Panc1 (cell line): ENCODE measurements at regions not wholly inside any gene's neighbourhood (a gene's known extent, or its start where the extent isn't known, plus 50 kb on each side); places are given as distances from the start of the nearest gene placed in this dataset.

Source experiments
- ATAC-seq: fragments of 200-7000 bp; cut with Tn5 transposase; 2 replicates; pipeline ENCODE4 v1.9.1; 2020; ENCODE audit warnings: mild to moderate bottlenecking, moderate library complexity
- BruUV-seq: library from RNA; stranded (reverse); fragments of 400-500 nt; replicated peaks from 2 replicates; lab custom pipeline; 2021; lab: Mats Ljungman, UMichigan
- CTCF ChIA-PET: fragments of 300-600 bp; sonication (Branson Sonifier 250); formaldehyde crosslinking; loops from one replicate; lab custom pipeline; 2022; ENCODE audit warnings: antibody characterized with exemption; lab: Charles Lee
- POLR2A ChIA-PET: fragments of 300-600 bp; sonication (Branson Sonifier 250); formaldehyde crosslinking; loops from one replicate; lab custom pipeline; 2022; ENCODE audit warnings: antibody characterized with exemption; lab: Charles Lee
- DNase-seq: peaks from one replicate; pipeline ENCODE4 v3.0.0-alpha.2; 2010; ENCODE audit warnings: low read depth, low spot score
- H3K27ac ChIP-seq: 2 replicates; pipeline ENCODE4 v1.5.1; 2011; ENCODE audit warnings: mild to moderate bottlenecking, low read length, inconsistent platforms
- H3K27me3 ChIP-seq: fragments of 200-500 bp; sonication (Bioruptor generic); 2 replicates; pipeline ENCODE4 v1.6.0; 2014; ENCODE audit warnings: low read length, inconsistent platforms; ENCODE audit not compliant: control insufficient read depth, insufficient read depth
- H3K36me3 ChIP-seq: fragments of 200-500 bp; sonication (Bioruptor generic); 2 replicates; pipeline ENCODE4 v1.5.1; 2014; ENCODE audit warnings: inconsistent platforms, mild to moderate bottlenecking, low read length, moderate library complexity; ENCODE audit not compliant: control insufficient read depth, insufficient read depth
- H3K4me1 ChIP-seq: 2 replicates; pipeline ENCODE4 v1.5.1; 2011; ENCODE audit warnings: inconsistent platforms, mild to moderate bottlenecking, low read length, moderate library complexity; ENCODE audit not compliant: control insufficient read depth, insufficient read depth
- H3K4me3 ChIP-seq, 2 experiments: 2 replicates each; pipeline ENCODE4 v1.5.1; 2011 to 2012; ENCODE audit warnings: low read depth in 2 of 2, low read length in 2 of 2, mild to moderate bottlenecking in 2 of 2, inconsistent platforms in 1 of 2, moderate library complexity in 1 of 2
- H3K9me3 ChIP-seq: fragments of 200-500 bp; sonication (Bioruptor generic); 2 replicates; pipeline ENCODE4 v1.5.1; 2014; ENCODE audit warnings: low read depth, mild to moderate bottlenecking, inconsistent platforms, low read length, moderate library complexity; ENCODE audit not compliant: control insufficient read depth, insufficient read depth
- CTCF ChIP-seq: fragments of 450-650 bp; IDR thresholded peaks from 2 replicates; pipeline ENCODE4 v1.5.1; 2017; ENCODE audit warnings: mild to moderate bottlenecking
- POLR2AphosphoS5 ChIP-seq: IDR thresholded peaks from 2 replicates; pipeline ENCODE4 v1.6.1; 2012; ENCODE audit warnings: mild to moderate bottlenecking, low read depth, low read length, moderate library complexity
- SIN3A ChIP-seq: IDR thresholded peaks from 2 replicates; pipeline ENCODE4 v1.6.1; 2012; ENCODE audit warnings: low read depth, mild to moderate bottlenecking, low read length, moderate library complexity, borderline replicate concordance; ENCODE audit not compliant: insufficient read depth
- TCF7L2 ChIP-seq: IDR thresholded peaks from 2 replicates; pipeline ENCODE4 v1.6.1; 2011; ENCODE audit warnings: mild to moderate bottlenecking, low read depth, low read length, inconsistent platforms
- in situ Hi-C: cut with HindIII; loops from 2 replicates; pipeline ENCODE4 v1.10.0; 2016; ENCODE audit warnings: low sequenced_read_pairs, low pct_unique_long_range_greater_than_20kb
- intact Hi-C: fragments of 100-400 bp; cut with micrococcal nuclease; formaldehyde crosslinking; loops from one replicate; pipeline ENCODE4 v1.10.0; 2022; ENCODE audit not compliant: unreplicated experiment
- TF ChIP-seq, protein P1 (sequence below), 2 experiments: IDR thresholded peaks; 2 replicates each; pipeline ENCODE4 v1.6.1; 2011 to 2012; ENCODE audit warnings: low read depth in 2 of 2, control low read depth in 1 of 2, low read length in 1 of 2, mild to moderate bottlenecking in 1 of 2, moderate library complexity in 1 of 2; ENCODE audit not compliant: insufficient read depth in 1 of 2

- intact Hi-C loops (no loop called here), in situ Hi-C loops (no loop called here)
- Histone ChIP-seq H3K36me3 (no peaks in the 10 kb centered on the region), H3K9me3 (no peaks in the 10 kb centered on the region), H3K4me3 (no peak overlapping the region), H3K27ac (no peak overlapping the region), H3K27me3 (no peaks in the 10 kb centered on the region), H3K4me1 (no peaks in the 10 kb centered on the region; the same call in 1 of the 2 replicates)
- CTCF ChIA-PET, result no interaction called here
- no peak for ATAC-seq
- no peak for DNase-seq
- POLR2A ChIA-PET, result no interaction called here
- no TSS peak for BruUV-seq
- no peak for TF ChIP-seq CTCF
- TF ChIP-seq SIN3A, result no peak
- no peak for TF ChIP-seq TCF7L2
- TF ChIP-seq POLR2AphosphoS5, result no peak
- TF ChIP-seq, protein P1, sequence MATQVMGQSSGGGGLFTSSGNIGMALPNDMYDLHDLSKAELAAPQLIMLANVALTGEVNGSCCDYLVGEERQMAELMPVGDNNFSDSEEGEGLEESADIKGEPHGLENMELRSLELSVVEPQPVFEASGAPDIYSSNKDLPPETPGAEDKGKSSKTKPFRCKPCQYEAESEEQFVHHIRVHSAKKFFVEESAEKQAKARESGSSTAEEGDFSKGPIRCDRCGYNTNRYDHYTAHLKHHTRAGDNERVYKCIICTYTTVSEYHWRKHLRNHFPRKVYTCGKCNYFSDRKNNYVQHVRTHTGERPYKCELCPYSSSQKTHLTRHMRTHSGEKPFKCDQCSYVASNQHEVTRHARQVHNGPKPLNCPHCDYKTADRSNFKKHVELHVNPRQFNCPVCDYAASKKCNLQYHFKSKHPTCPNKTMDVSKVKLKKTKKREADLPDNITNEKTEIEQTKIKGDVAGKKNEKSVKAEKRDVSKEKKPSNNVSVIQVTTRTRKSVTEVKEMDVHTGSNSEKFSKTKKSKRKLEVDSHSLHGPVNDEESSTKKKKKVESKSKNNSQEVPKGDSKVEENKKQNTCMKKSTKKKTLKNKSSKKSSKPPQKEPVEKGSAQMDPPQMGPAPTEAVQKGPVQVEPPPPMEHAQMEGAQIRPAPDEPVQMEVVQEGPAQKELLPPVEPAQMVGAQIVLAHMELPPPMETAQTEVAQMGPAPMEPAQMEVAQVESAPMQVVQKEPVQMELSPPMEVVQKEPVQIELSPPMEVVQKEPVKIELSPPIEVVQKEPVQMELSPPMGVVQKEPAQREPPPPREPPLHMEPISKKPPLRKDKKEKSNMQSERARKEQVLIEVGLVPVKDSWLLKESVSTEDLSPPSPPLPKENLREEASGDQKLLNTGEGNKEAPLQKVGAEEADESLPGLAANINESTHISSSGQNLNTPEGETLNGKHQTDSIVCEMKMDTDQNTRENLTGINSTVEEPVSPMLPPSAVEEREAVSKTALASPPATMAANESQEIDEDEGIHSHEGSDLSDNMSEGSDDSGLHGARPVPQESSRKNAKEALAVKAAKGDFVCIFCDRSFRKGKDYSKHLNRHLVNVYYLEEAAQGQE (IDR thresholded peaks at IDR 0.05; ENCODE audit: insufficient read depth in 1 of 2, low read depth in 2 of 2, low read length in 1 of 2), result no peak
Observed at GRCh38 chr11:101745756-101746155, 161.9 kb upstream of the TRPC6 start.

GRCh38 chr11:101743828-101744227, 160.0 kb upstream of the TRPC6 start:
- POLR2A ChIA-PET, result no interaction called here
- Histone ChIP-seq H3K4me1 (no peaks in the 10 kb centered on the region; the same call in 1 of the 2 replicates), H3K27ac (no peak overlapping the region), H3K27me3 (no peaks in the 10 kb centered on the region), H3K36me3 (no peaks in the 10 kb centered on the region), H3K9me3 (no peaks in the 10 kb centered on the region), H3K4me3 (no peak overlapping the region)
- BruUV-seq, result no TSS peak
- in situ Hi-C loops, result no loop called here
- DNase-seq (no peak), ATAC-seq (no peak)
- no peak for TF ChIP-seq TCF7L2
- no peak for TF ChIP-seq POLR2AphosphoS5
- TF ChIP-seq CTCF, result no peak
- no peak for TF ChIP-seq SIN3A
- TF ChIP-seq, protein P1 (IDR thresholded peaks at IDR 0.05; ENCODE audit: insufficient read depth in 1 of 2, low read depth in 2 of 2, low read length in 1 of 2), result no peak
- CTCF ChIA-PET, result no interaction called here
- intact Hi-C loops, result loop anchor here (5.0 kb wide), 1 partner anchor 697 kb away; no protein-coding TSS in a partner anchor
